GM13977 (cell line): ENCODE measurements at regions not wholly inside any gene's neighbourhood (a gene's known extent, or its start where the extent isn't known, plus 50 kb on each side); places are given as distances from the start of the nearest gene placed in this dataset.

Source experiments
- DNase-seq: peaks from one replicate; pipeline ENCODE4 v3.0.0; 2012; ENCODE audit warnings: low spot score
- in situ Hi-C: fragments of 300-500 bp; cut with MboI; formaldehyde crosslinking; loops from one replicate; pipeline ENCODE4 v1.12.0; 2022; ENCODE audit warnings: low sequenced_read_pairs, low pct_unique_long_range_greater_than_20kb, mixed read lengths, inconsistent platforms; ENCODE audit not compliant: unreplicated experiment
- TF ChIP-seq, protein P1 (sequence below): IDR thresholded peaks from 2 replicates; pipeline ENCODE4 v1.5.1; 2012; ENCODE audit warnings: mild to moderate bottlenecking, control low read depth; ENCODE audit not compliant: insufficient read depth; ENCODE audit errors: extremely low read depth, missing control alignments

DNA sequence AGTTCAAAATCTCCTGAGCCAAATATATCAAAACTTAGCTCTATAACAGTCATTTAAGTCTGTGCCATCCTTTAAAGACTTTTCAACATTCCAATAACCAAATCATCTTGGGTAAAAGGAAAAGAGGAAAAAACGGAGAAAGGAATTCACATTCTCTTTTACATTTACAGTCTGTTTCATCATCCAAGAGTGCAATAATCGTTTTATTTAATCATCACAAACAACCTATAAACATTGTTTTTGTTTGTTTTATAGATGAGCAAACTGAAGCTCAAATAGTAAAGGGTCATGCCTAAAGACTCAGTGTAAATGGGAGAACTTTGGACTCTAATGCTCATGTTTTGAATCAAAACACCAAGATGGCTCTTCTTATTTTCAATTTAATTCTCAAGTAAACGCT is 252.3 kb downstream of the TOX3 start:
- in situ Hi-C loops: no loop called here
- no peak for DNase-seq
- TF ChIP-seq, protein P1, sequence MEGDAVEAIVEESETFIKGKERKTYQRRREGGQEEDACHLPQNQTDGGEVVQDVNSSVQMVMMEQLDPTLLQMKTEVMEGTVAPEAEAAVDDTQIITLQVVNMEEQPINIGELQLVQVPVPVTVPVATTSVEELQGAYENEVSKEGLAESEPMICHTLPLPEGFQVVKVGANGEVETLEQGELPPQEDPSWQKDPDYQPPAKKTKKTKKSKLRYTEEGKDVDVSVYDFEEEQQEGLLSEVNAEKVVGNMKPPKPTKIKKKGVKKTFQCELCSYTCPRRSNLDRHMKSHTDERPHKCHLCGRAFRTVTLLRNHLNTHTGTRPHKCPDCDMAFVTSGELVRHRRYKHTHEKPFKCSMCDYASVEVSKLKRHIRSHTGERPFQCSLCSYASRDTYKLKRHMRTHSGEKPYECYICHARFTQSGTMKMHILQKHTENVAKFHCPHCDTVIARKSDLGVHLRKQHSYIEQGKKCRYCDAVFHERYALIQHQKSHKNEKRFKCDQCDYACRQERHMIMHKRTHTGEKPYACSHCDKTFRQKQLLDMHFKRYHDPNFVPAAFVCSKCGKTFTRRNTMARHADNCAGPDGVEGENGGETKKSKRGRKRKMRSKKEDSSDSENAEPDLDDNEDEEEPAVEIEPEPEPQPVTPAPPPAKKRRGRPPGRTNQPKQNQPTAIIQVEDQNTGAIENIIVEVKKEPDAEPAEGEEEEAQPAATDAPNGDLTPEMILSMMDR: no peak

DNA sequence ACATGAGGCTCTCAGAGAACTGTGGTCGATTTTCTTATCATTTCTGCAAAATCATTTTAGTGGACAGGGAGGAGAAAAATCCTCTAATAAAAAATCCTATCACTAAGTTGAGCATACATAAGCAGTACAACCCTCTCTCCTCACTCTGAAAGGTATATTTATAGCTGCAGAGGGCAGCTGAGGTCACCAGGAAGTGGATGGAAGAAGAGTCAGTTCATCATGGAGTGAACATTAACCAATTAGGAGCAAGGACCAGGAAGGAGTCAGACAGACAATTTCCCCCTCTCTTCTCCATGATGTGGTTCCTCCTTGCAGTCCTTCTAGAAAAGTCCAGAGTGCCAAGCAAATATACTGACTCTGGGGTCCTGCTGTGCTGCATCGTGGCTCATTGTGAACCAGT is 253.7 kb downstream of the TOX3 start:
- DNase-seq: no peak
- TF ChIP-seq, protein P1: no peak
- in situ Hi-C loops: no loop called here

DNA sequence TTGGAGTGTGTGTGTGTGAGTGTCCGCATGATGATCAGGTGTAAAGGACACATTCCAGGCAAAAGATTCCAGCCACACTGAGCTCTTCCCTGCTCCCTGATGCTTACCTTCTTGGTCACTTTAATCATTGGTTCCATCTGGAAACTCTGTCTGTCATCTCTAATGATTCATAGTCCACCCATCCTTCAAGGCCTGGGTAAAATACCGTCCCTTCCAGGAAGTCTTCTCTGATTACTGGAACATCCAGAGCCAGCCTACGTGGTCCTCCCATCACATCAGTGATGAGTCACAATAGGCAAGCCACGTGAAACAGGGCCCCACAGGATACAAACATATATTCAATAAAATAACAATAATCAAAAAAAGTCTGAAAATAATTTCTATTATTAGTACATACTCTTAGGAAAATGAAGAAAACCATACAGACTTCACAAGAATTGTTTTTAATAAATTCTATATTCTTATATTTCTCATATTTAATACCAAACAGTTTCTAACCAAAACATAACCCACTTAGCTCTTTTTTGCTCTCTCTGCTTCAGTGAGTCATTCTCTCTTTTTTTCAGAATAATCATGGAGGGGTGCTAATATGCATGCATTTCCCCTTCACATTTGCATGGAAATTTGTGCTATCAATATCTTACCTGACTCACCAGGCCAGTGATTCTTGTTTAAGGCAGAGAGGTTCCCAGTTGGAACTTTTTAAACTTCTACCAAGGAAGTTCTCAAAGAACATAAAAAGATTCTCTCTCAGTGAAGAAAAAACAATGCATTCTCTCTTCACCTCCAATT is 263.2 kb downstream of the TOX3 start:
- in situ Hi-C loops: no loop called here
- TF ChIP-seq, protein P1: no peak
- DNase-seq: no peak

DNA sequence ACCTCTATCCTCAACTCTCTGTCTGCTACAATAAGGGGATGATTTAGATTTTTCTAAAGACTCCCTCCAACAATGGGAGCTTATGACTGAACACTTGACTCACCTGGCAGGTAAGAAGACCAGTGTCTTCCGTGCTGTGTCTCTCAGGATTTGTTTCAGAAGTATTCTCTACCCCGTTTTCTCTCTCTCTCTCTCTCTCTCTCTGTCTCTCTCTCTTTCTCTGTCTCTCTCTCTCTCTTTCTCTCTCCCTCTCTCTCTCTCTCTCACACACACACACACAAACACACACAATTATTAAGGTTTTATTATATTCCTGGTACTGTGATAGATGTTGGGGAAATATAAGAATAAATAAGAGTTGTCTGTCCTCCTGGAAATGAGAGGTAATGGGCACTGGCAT is 263.9 kb downstream of the TOX3 start:
- TF ChIP-seq, protein P1: no peak
- in situ Hi-C loops: no loop called here
- DNase-seq: no peak

DNA sequence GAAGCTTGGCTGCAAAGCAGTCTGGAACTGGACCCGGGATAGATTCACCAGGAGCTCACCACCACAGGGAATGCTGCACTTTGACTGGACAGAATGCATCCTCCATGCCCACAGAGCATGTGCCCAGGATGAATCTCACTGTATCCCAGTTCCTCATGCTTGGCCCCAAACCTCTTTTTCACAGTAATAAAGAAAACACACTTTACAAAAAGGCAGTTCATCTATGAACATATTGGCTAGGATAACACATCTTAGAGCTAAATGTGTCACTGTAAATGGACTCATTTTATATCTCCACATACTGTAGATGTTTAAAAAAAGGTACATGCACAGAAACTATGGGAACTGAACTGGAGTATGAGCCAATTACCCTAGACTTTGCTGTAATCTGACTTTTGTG is 266.9 kb downstream of the TOX3 start:
- TF ChIP-seq, protein P1: no peak
- DNase-seq: no peak
- in situ Hi-C loops: no loop called here

DNA sequence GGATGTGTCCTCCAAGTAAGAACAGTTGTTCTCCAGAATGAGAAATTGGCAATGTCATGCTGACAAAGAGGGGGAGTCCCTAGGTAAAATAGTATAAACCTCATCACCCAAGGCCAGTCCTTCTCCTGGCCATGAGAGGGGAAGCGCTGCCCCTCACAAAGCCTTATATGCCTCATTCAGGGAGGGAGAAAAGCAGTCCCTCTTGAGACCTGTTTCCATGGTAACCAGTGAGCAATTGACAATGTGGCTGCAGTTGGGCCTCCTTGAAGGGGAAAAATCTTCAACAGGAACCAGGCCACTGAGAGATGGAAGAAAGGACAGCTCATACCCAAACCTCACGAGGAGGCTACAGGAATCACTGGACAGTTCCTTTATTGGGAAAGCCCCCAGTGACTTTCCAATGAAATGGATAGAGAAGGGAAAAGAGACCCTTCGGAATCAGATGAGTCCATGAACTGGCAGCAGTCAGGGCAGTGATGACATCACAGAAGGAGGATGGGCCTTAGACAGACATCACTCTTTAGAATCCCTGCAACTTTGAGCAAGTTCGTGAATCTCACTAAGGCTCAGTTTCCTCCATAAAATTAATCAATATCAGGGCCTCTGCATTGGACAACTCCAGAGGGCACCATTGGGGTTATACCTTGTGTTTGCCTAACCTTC is 275.7 kb downstream of the TOX3 start:
- no peak for DNase-seq
- TF ChIP-seq, protein P1: no peak
- in situ Hi-C loops: no loop called here
